Endothelial cell of umbilical vein (primary cell): ENCODE measurements at regions not wholly inside any gene's neighbourhood (a gene's known extent, or its start where the extent isn't known, plus 50 kb on each side); places are given as distances from the start of the nearest gene placed in this dataset.

Experiments used
- BruUV-seq: library from RNA; stranded (reverse); fragments of 400-500 nt; replicated peaks from 2 replicates; lab custom pipeline; 2021; lab: Mats Ljungman, UMichigan
- CTCF ChIA-PET: fragments of 300-600, 350-600 bp; sonication (Branson Sonifier 250); formaldehyde crosslinking; loops from one replicate; lab custom pipeline; 2021; ENCODE audit warnings: antibody characterized with exemption, inconsistent platforms; lab: Charles Lee
- POLR2A ChIA-PET: fragments of 300-600, 350-600 bp; sonication (Branson Sonifier 250); formaldehyde crosslinking; loops from one replicate; lab custom pipeline; 2021; ENCODE audit warnings: antibody characterized with exemption, inconsistent platforms; lab: Charles Lee
- DNase-seq: peaks from one replicate; pipeline ENCODE4 v3.0.0-alpha.2; 2011; ENCODE audit warnings: low read depth, low spot score
- FAIRE-seq: peaks from 2 replicates; lab custom pipeline; 2011; peaks lifted over from hg19 to GRCh38; lab: Jason Lieb, UNC
- H2AFZ ChIP-seq: 2 replicates; pipeline ENCODE4 v1.6.0; 2012; ENCODE audit warnings: low read depth, low read length, control low read depth, inconsistent platforms
- H3K27ac ChIP-seq: 2 replicates; pipeline ENCODE4 v1.5.1; 2011; ENCODE audit warnings: low read depth, mild to moderate bottlenecking, control low read depth, low read length, moderate library complexity; ENCODE audit not compliant: insufficient read depth
- H3K27me3 ChIP-seq, 2 experiments: 2 replicates each; pipeline versions ENCODE4 v1.6.0 to v1.6.1; 2011; ENCODE audit warnings: low read length in 2 of 2, mixed read lengths in 1 of 2; ENCODE audit not compliant: control insufficient read depth in 2 of 2, insufficient read depth in 2 of 2
- H3K36me3 ChIP-seq, 2 experiments: 2 replicates in 1 of 2; 3 replicates in 1 of 2; pipeline ENCODE4 v1.5.1; 2011; ENCODE audit warnings: low read length in 2 of 2, mild to moderate bottlenecking in 1 of 2, moderate library complexity in 1 of 2; ENCODE audit not compliant: control insufficient read depth in 2 of 2, insufficient read depth in 2 of 2; ENCODE audit errors: extremely low read depth in 1 of 2
- H3K4me1 ChIP-seq: 3 replicates; pipeline ENCODE4 v1.5.1; 2011; ENCODE audit warnings: mild to moderate bottlenecking, low read length; ENCODE audit not compliant: control insufficient read depth, insufficient read depth; ENCODE audit errors: extremely low read depth
- H3K4me2 ChIP-seq: 2 replicates; pipeline ENCODE4 v1.6.1; 2011; ENCODE audit warnings: low read length, control low read depth, mixed read lengths; ENCODE audit not compliant: insufficient read depth
- H3K4me3 ChIP-seq, 3 experiments: fragments of 200-600 bp in 1 of 3; sonication (generic), shearing (Covaris generic) in 1 of 3; replicated peaks in 1 of 3; 2 replicates each; pipeline ENCODE4 v1.5.1; 2011 to 2016; ENCODE audit warnings: control low read depth in 3 of 3, low read length in 3 of 3, mild to moderate bottlenecking in 2 of 3, inconsistent platforms in 1 of 3, low read depth in 1 of 3, moderate library complexity in 1 of 3; ENCODE audit not compliant: insufficient read depth in 1 of 3
- H3K79me2 ChIP-seq: 2 replicates; pipeline ENCODE4 v1.6.0; 2012; ENCODE audit warnings: low read length, inconsistent platforms; ENCODE audit not compliant: control insufficient read depth, insufficient read depth
- H3K9ac ChIP-seq: replicated peaks from 2 replicates; pipeline ENCODE3; 2011; ENCODE audit warnings: low read length, control low read depth; ENCODE audit not compliant: insufficient read depth; ENCODE audit errors: extremely low read depth
- H3K9me1 ChIP-seq: replicated peaks from 3 replicates; pipeline ENCODE4 v1.6.0; 2011; ENCODE audit warnings: mild to moderate bottlenecking, low read length; ENCODE audit not compliant: control insufficient read depth, insufficient read depth; ENCODE audit errors: extremely low read depth
- H3K9me3 ChIP-seq: replicated peaks from 2 replicates; pipeline ENCODE4 v1.5.1; 2012; ENCODE audit warnings: low read length, inconsistent platforms; ENCODE audit not compliant: control insufficient read depth, insufficient read depth
- H4K20me1 ChIP-seq: replicated peaks from 2 replicates; pipeline ENCODE3; 2011; ENCODE audit warnings: mild to moderate bottlenecking, low read length; ENCODE audit not compliant: control insufficient read depth, insufficient read depth; ENCODE audit errors: extremely low read depth
- CTCF ChIP-seq, 2 donors: IDR thresholded peaks; 1 replicate in 1 of 2; 2 replicates in 1 of 2; pipeline ENCODE4 v1.5.1; 2011; ENCODE audit warnings: low read length in 2 of 2, mild to moderate bottlenecking in 2 of 2, moderate library complexity in 2 of 2, control low read depth in 1 of 2, inconsistent platforms in 1 of 2, low read depth in 1 of 2; ENCODE audit not compliant: insufficient read depth in 1 of 2; ENCODE audit errors: extremely low read depth in 1 of 2
- EZH2 ChIP-seq: IDR thresholded peaks from 2 replicates; pipeline ENCODE4 v1.6.1; 2012; ENCODE audit warnings: borderline replicate concordance, low read depth, mild to moderate bottlenecking, moderate library complexity, low read length, inconsistent platforms; ENCODE audit not compliant: severe bottlenecking
- GATA2 ChIP-seq: IDR thresholded peaks from 2 replicates; pipeline ENCODE4 v1.7.0; 2011; ENCODE audit warnings: low read depth, mild to moderate bottlenecking, moderate library complexity, mixed read lengths, low read length; ENCODE audit not compliant: insufficient read length, insufficient read depth
- JUN ChIP-seq: IDR thresholded peaks from 2 replicates; pipeline ENCODE4 v1.6.1; 2011; ENCODE audit warnings: borderline replicate concordance, low read depth; ENCODE audit not compliant: insufficient read length, insufficient read depth
- MAX ChIP-seq: IDR thresholded peaks from 2 replicates; pipeline ENCODE4 v1.6.1; 2011; ENCODE audit not compliant: insufficient read depth, insufficient read length
- MYC ChIP-seq: IDR thresholded peaks from one replicate; pipeline ENCODE4 v1.6.1; 2011; ENCODE audit warnings: mild to moderate bottlenecking, low read depth, low read length
- POLR2A ChIP-seq: IDR thresholded peaks from 2 replicates; pipeline ENCODE4 v1.6.1; 2012; ENCODE audit warnings: low read depth, mild to moderate bottlenecking, control low read depth, low read length
- dilution Hi-C: fragments of 300-500 bp; cut with MboI; formaldehyde crosslinking; loops from one replicate; pipeline ENCODE4 v1.15.0; 2019; ENCODE audit warnings: low sequenced_read_pairs; ENCODE audit not compliant: extremely low pct_ligation_motif_present
- intact Hi-C: fragments of 100-400 bp; cut with micrococcal nuclease; formaldehyde crosslinking; loops from one replicate; pipeline ENCODE4 v1.10.0; 2022

- Histone ChIP-seq H3K27me3 (no peaks in the 10 kb centered on the region), H2AFZ (no peak overlapping the region), H3K4me2 (no peak overlapping the region), H3K36me3 (no peaks in the 10 kb centered on the region), H4K20me1 (no peaks in the 10 kb centered on the region), H3K9me1 (no peaks in the 10 kb centered on the region), H3K4me3 (no peak overlapping the region), H3K9ac (no peak overlapping the region), H3K9me3 (no peaks in the 10 kb centered on the region), H3K4me1 (no peaks in the 10 kb centered on the region), H3K27ac (no peak overlapping the region), H3K79me2 (no peaks in the 10 kb centered on the region)
- BruUV-seq = no TSS peak
- ChIA-PET POLR2A (no interaction called here), CTCF (no interaction called here)
- no peak for DNase-seq
- intact Hi-C loops (no loop called here), dilution Hi-C loops (no loop called here)
- FAIRE-seq = no peak
- no peak for TF ChIP-seq JUN
- no peak for TF ChIP-seq EZH2
- TF ChIP-seq GATA2 = no peak
- TF ChIP-seq MAX = no peak
- TF ChIP-seq MYC = no peak
Observed at GRCh38 chr11:134801570-134801969, 389.5 kb upstream of the B3GAT1 start.

GRCh38 chr11:134800826-134801225 is 388.8 kb upstream of the B3GAT1 start:
- Histone ChIP-seq H3K9ac (no peak overlapping the region), H3K9me1 (no peaks in the 10 kb centered on the region), H3K4me2 (no peak overlapping the region), H3K4me1 (no peaks in the 10 kb centered on the region), H3K36me3 (no peaks in the 10 kb centered on the region), H2AFZ (no peak overlapping the region), H3K9me3 (no peaks in the 10 kb centered on the region), H3K4me3 (no peak overlapping the region), H3K27me3 (no peaks in the 10 kb centered on the region), H3K79me2 (no peaks in the 10 kb centered on the region), H4K20me1 (no peaks in the 10 kb centered on the region), H3K27ac (no peak overlapping the region)
- FAIRE-seq = no peak
- BruUV-seq = no TSS peak
- ChIA-PET POLR2A (no interaction called here), CTCF (no interaction called here)
- dilution Hi-C loops (no loop called here), intact Hi-C loops (no loop called here)
- no peak for DNase-seq
- TF ChIP-seq CTCF (IDR thresholded peaks at IDR 0.05; ENCODE audit: extremely low read depth in 1 of 2, insufficient read depth in 1 of 2, low read depth in 1 of 2, low read length in 2 of 2) (no peak), POLR2A (no peak), JUN (no peak)
